ENCODE measurements at regions not wholly inside any gene's neighbourhood (a gene's known extent, or its start where the extent isn't known, plus 50 kb on each side); places are given as distances from the start of the nearest gene placed in this dataset.
"Not testable (repeated sequence)": the region's sequence is repeated elsewhere in the genome, so short reads cannot be mapped to it uniquely, and the experiment has no call there.

- no peak for TF ChIP-seq CTCF (IDR thresholded peaks at IDR 0.05)
- H3K27ac Mint-ChIP-seq: no peak overlapping the region
- DNase-seq: no peak
- peaks cover 4% of the 10 kb centered on the region for H3K27me3 Mint-ChIP-seq (ENCODE audit: low read depth, poor library complexity)
- no peak overlapping the region for H3K4me3 Mint-ChIP-seq
- H3K9me3 Mint-ChIP-seq: peaks cover 4% of the 10 kb centered on the region
- H3K36me3 Mint-ChIP-seq (ENCODE audit: low read depth): no peaks in the 10 kb centered on the region
- H3K4me1 Mint-ChIP-seq: peaks cover 19% of the 10 kb centered on the region
These were observed 182.1 kb downstream of the NAF1 start for GRCh38 chr4:162984621-162985020.

GRCh38 chr4:162981823-162982222, 184.9 kb downstream of the NAF1 start:
- peaks cover 4% of the 10 kb centered on the region for H3K9me3 Mint-ChIP-seq
- no peak overlapping the region for H3K27ac Mint-ChIP-seq
- no peak overlapping the region for H3K4me3 Mint-ChIP-seq
- H3K4me1 Mint-ChIP-seq: peaks cover 19% of the 10 kb centered on the region
- H3K36me3 Mint-ChIP-seq (ENCODE audit: low read depth): no peaks in the 10 kb centered on the region
- no peaks in the 10 kb centered on the region for H3K27me3 Mint-ChIP-seq (ENCODE audit: low read depth, poor library complexity)
- no peak for DNase-seq
- no peak for TF ChIP-seq CTCF (IDR thresholded peaks at IDR 0.05)

GRCh38 chr4:162978398-162978797, 188.3 kb downstream of the NAF1 start:
- H3K4me1 Mint-ChIP-seq: peaks cover 8% of the 10 kb centered on the region
- no peaks in the 10 kb centered on the region for H3K27me3 Mint-ChIP-seq (ENCODE audit: low read depth, poor library complexity)
- H3K36me3 Mint-ChIP-seq (ENCODE audit: low read depth): no peaks in the 10 kb centered on the region
- H3K9me3 Mint-ChIP-seq: no peaks in the 10 kb centered on the region
- TF ChIP-seq CTCF (IDR thresholded peaks at IDR 0.05): no peak
- DNase-seq: no peak
- no peak overlapping the region for H3K4me3 Mint-ChIP-seq
- H3K27ac Mint-ChIP-seq: no peak overlapping the region

- DNase-seq: no peak
- Mint-ChIP-seq H3K27ac (no peak overlapping the region), H3K27me3 (ENCODE audit: low read depth, poor library complexity) (no peaks in the 10 kb centered on the region), H3K36me3 (ENCODE audit: low read depth) (no peaks in the 10 kb centered on the region), H3K4me1 (peaks cover 8% of the 10 kb centered on the region), H3K9me3 (no peaks in the 10 kb centered on the region), H3K4me3 (no peak overlapping the region)
- no peak for TF ChIP-seq CTCF (IDR thresholded peaks at IDR 0.05)
These were observed 188.9 kb downstream of the NAF1 start for GRCh38 chr4:162977788-162978187.

GRCh38 chr4:162972661-162973330, 193.9 kb downstream of the NAF1 start:
- TF ChIP-seq CTCF (IDR thresholded peaks at IDR 0.05): no peak
- H3K4me1 Mint-ChIP-seq: no peaks in the 10 kb centered on the region
- no peaks in the 10 kb centered on the region for H3K36me3 Mint-ChIP-seq (ENCODE audit: low read depth)
- no peak overlapping the region for H3K4me3 Mint-ChIP-seq
- no peak for DNase-seq
- H3K9me3 Mint-ChIP-seq: no peaks in the 10 kb centered on the region
- no peak overlapping the region for H3K27ac Mint-ChIP-seq
- peaks cover 4% of the 10 kb centered on the region for H3K27me3 Mint-ChIP-seq (ENCODE audit: low read depth, poor library complexity)

GRCh38 chr4:162969194-162969593, 197.5 kb downstream of the NAF1 start:
- Mint-ChIP-seq H3K9me3 (no peaks in the 10 kb centered on the region), H3K36me3 (ENCODE audit: low read depth) (no peaks in the 10 kb centered on the region), H3K27ac (no peak overlapping the region), H3K27me3 (ENCODE audit: low read depth, poor library complexity) (peaks cover 7% of the 10 kb centered on the region), H3K4me1 (no peaks in the 10 kb centered on the region), H3K4me3 (no peak overlapping the region)
- TF ChIP-seq CTCF (IDR thresholded peaks at IDR 0.05): no peak
- DNase-seq: no peak

GRCh38 chr4:162965978-162966377, 200.7 kb downstream of the NAF1 start:
- not testable (repeated sequence) for DNase-seq; H3K27me3 Mint-ChIP-seq (ENCODE audit: low read depth, poor library complexity); H3K27ac Mint-ChIP-seq; H3K9me3 Mint-ChIP-seq; H3K36me3 Mint-ChIP-seq (ENCODE audit: low read depth); H3K4me1 Mint-ChIP-seq; H3K4me3 Mint-ChIP-seq

All from nephron progenitor cell (in vitro differentiated cells).